ENCODE measurements at regions not wholly inside any gene's neighbourhood (a gene's known extent, or its start where the extent isn't known, plus 50 kb on each side); places are given as distances from the start of the nearest gene placed in this dataset.

DNA sequence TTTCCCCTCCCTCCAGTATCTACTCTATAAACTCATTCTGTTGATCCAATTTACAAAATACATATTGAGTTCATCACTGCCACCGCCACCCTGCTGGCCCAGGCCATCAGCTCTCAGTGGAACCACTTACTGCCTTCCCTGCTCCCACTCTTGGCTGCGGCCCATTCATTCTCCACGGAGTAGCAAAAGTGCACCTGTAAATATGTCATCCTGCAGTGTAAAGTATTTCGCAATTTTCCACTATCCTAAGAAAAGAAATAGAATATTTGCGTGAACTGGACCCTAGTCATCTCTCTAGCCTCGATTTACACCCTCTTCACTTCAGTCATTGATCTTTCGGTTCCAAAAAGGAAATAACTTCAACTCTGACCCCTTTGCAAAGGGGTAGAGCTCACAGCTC lies 258.3 kb upstream of the TFAP2D start:
- no peaks in the 10 kb centered on the region for H3K9me3 Mint-ChIP-seq
- H3K4me1 Mint-ChIP-seq, result no peaks in the 10 kb centered on the region
- TF ChIP-seq, protein P1, sequence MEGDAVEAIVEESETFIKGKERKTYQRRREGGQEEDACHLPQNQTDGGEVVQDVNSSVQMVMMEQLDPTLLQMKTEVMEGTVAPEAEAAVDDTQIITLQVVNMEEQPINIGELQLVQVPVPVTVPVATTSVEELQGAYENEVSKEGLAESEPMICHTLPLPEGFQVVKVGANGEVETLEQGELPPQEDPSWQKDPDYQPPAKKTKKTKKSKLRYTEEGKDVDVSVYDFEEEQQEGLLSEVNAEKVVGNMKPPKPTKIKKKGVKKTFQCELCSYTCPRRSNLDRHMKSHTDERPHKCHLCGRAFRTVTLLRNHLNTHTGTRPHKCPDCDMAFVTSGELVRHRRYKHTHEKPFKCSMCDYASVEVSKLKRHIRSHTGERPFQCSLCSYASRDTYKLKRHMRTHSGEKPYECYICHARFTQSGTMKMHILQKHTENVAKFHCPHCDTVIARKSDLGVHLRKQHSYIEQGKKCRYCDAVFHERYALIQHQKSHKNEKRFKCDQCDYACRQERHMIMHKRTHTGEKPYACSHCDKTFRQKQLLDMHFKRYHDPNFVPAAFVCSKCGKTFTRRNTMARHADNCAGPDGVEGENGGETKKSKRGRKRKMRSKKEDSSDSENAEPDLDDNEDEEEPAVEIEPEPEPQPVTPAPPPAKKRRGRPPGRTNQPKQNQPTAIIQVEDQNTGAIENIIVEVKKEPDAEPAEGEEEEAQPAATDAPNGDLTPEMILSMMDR (IDR thresholded peaks at IDR 0.05; ENCODE audit: unreplicated experiment in 3 of 3), result no peak
- H3K27me3 Mint-ChIP-seq (ENCODE audit: low read depth), result no peaks in the 10 kb centered on the region
- no peak overlapping the region for H3K4me3 Mint-ChIP-seq
- no peaks in the 10 kb centered on the region for H3K36me3 Mint-ChIP-seq (ENCODE audit: low read depth)
- no peak overlapping the region for H3K27ac Mint-ChIP-seq

- Mint-ChIP-seq H3K9me3 (no peaks in the 10 kb centered on the region), H3K27me3 (ENCODE audit: low read depth) (no peaks in the 10 kb centered on the region), H3K4me1 (no peaks in the 10 kb centered on the region), H3K4me3 (no peak overlapping the region), H3K27ac (no peak overlapping the region), H3K36me3 (ENCODE audit: low read depth) (no peaks in the 10 kb centered on the region)
- TF ChIP-seq, protein P1 (IDR thresholded peaks at IDR 0.05; ENCODE audit: unreplicated experiment in 3 of 3), result no peak
Observed at GRCh38 chr6:50457351-50457750, 256.0 kb upstream of the TFAP2D start.

DNA sequence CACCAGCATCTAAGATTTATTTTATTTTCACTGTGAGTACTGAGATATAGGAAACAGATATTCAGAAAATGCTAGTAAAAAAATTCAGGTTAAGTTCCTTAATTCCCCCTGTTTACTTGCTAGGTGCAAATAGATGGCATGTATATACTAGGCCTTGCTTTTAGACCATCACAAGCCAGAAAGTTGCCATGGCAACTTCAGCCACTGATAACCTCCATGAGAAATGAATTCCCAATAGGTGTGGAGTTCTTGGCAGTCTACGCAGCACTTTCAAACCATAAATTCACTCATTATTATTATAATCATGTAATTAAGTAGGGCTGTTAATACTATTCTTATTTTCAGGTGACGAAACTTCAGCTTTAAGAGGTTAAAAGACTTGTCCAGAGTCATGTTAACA lies 251.6 kb upstream of the TFAP2D start:
- H3K27me3 Mint-ChIP-seq (ENCODE audit: low read depth), result no peaks in the 10 kb centered on the region
- H3K36me3 Mint-ChIP-seq (ENCODE audit: low read depth), result no peaks in the 10 kb centered on the region

GRCh38 chr6:50463931-50464330 lies 249.4 kb upstream of the TFAP2D start:
- H3K4me3 Mint-ChIP-seq, result no peak overlapping the region
- no peaks in the 10 kb centered on the region for H3K9me3 Mint-ChIP-seq
- TF ChIP-seq, protein P1 (IDR thresholded peaks at IDR 0.05; ENCODE audit: unreplicated experiment in 3 of 3), result no peak
- H3K27ac Mint-ChIP-seq, result no peak overlapping the region
- no peaks in the 10 kb centered on the region for H3K4me1 Mint-ChIP-seq
- no peaks in the 10 kb centered on the region for H3K27me3 Mint-ChIP-seq (ENCODE audit: low read depth)
- no peaks in the 10 kb centered on the region for H3K36me3 Mint-ChIP-seq (ENCODE audit: low read depth)

More for the DNA sequence above, 251.6 kb upstream of the TFAP2D start:
- H3K9me3 Mint-ChIP-seq, result no peaks in the 10 kb centered on the region
- no peaks in the 10 kb centered on the region for H3K4me1 Mint-ChIP-seq
- no peak overlapping the region for H3K27ac Mint-ChIP-seq
- TF ChIP-seq, protein P1 (IDR thresholded peaks at IDR 0.05; ENCODE audit: unreplicated experiment in 3 of 3), result no peak
- H3K4me3 Mint-ChIP-seq, result no peak overlapping the region

DNA sequence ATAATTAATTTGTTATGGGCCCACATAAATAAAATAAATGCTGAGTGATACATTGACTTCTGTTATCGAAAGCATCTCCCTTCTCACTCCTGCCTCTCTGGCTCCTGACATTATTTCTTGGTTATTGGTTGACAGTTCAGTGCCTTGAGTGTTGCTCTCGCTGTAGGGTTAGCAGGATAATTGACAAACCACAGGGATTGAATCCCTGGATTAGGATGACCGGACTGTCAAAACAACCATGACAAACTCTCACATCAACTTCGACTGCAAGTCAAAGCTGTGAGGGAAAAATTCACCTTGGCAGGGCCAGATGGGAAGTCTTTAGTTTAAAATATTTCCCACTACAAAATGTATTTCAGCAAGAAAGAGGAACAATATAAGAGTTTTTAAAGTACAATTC lies 245.4 kb upstream of the TFAP2D start:
- H3K4me1 Mint-ChIP-seq, result no peaks in the 10 kb centered on the region
- no peaks in the 10 kb centered on the region for H3K36me3 Mint-ChIP-seq (ENCODE audit: low read depth)
- H3K27me3 Mint-ChIP-seq (ENCODE audit: low read depth), result no peaks in the 10 kb centered on the region
- H3K9me3 Mint-ChIP-seq, result no peaks in the 10 kb centered on the region
- H3K27ac Mint-ChIP-seq, result no peak overlapping the region
- TF ChIP-seq, protein P1 (IDR thresholded peaks at IDR 0.05; ENCODE audit: unreplicated experiment in 3 of 3), result no peak
- H3K4me3 Mint-ChIP-seq, result no peak overlapping the region

DNA sequence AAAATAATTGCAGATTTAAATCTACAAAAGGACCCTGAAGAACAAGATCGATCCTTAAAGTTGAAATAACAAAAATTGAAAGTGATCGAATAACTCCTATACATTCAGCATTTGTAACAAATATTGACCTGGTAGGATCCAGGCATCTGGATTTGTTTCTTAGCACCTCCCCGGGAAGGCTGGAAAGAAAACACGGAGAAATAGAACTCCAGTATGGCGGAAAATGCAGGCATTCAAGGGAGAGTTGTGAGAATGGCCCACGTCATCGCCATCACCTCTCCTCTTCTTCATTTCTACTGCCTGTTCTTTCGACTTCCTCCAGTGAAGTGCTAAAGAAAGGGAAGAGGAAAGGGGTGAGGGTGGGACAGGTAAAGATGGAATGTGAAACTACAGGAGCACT lies 242.3 kb upstream of the TFAP2D start:
- no peaks in the 10 kb centered on the region for H3K4me1 Mint-ChIP-seq
- H3K27me3 Mint-ChIP-seq (ENCODE audit: low read depth), result no peaks in the 10 kb centered on the region
- TF ChIP-seq, protein P1 (IDR thresholded peaks at IDR 0.05; ENCODE audit: unreplicated experiment in 3 of 3), result no peak
- H3K36me3 Mint-ChIP-seq (ENCODE audit: low read depth), result no peaks in the 10 kb centered on the region
- no peak overlapping the region for H3K27ac Mint-ChIP-seq
- no peak overlapping the region for H3K4me3 Mint-ChIP-seq
- no peaks in the 10 kb centered on the region for H3K9me3 Mint-ChIP-seq

All from nephron (organoid).